ENCODE measurements at regions not wholly inside any gene's neighbourhood (a gene's known extent, or its start where the extent isn't known, plus 50 kb on each side); places are given as distances from the start of the nearest gene placed in this dataset.
"Not testable (repeated sequence)": the region's sequence is repeated elsewhere in the genome, so short reads cannot be mapped to it uniquely, and the experiment has no call there.

DNA sequence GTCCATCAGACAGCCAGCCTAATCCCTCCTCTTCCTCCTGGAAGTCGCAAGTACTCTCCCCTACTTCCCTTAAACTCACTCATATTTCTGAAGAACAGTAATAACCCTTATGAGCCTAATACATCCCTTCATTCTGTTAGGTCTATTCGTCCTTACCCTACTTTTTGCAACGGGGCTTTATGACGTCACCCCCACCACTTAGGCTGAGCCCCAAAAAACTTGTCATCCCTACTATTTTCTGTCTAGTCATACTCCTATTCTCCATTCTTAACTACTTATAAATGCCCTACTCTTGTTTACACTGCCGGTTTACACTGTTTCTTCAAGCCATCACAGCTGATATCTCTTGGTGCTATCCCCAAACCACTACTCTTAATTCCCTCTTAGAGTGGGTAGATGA is 674.7 kb upstream of the GJE1 start:
- not testable (repeated sequence) for TF ChIP-seq CTCF (conservative IDR thresholded peaks at IDR 0.05; ENCODE audit: low read depth, low read length); EZH2 (IDR thresholded peaks at IDR 0.05; ENCODE audit: borderline replicate concordance, low read depth, low read length, poor library complexity, severe bottlenecking)

Data from A673 (cell line).